Mononuclear cell (primary cell): ENCODE measurements at regions not wholly inside any gene's neighbourhood (a gene's known extent, or its start where the extent isn't known, plus 50 kb on each side); places are given as distances from the start of the nearest gene placed in this dataset.

Experiments
- H3K27me3 ChIP-seq: 2 replicates; pipeline ENCODE4 v1.6.0; 2011; ENCODE audit warnings: low read length, control low read depth; ENCODE audit not compliant: insufficient read depth
- H3K4me1 ChIP-seq: 2 replicates; pipeline ENCODE4 v1.5.1; 2011; ENCODE audit warnings: mild to moderate bottlenecking, low read length, control low read depth; ENCODE audit not compliant: insufficient read depth
- H3K4me3 ChIP-seq: 2 replicates; pipeline ENCODE4 v1.5.1; 2011; ENCODE audit warnings: mild to moderate bottlenecking, low read length, moderate library complexity
- H3K9me3 ChIP-seq: 2 replicates; pipeline ENCODE4 v1.5.1; 2011; ENCODE audit warnings: low read depth, mild to moderate bottlenecking, control low read depth, low read length

DNA sequence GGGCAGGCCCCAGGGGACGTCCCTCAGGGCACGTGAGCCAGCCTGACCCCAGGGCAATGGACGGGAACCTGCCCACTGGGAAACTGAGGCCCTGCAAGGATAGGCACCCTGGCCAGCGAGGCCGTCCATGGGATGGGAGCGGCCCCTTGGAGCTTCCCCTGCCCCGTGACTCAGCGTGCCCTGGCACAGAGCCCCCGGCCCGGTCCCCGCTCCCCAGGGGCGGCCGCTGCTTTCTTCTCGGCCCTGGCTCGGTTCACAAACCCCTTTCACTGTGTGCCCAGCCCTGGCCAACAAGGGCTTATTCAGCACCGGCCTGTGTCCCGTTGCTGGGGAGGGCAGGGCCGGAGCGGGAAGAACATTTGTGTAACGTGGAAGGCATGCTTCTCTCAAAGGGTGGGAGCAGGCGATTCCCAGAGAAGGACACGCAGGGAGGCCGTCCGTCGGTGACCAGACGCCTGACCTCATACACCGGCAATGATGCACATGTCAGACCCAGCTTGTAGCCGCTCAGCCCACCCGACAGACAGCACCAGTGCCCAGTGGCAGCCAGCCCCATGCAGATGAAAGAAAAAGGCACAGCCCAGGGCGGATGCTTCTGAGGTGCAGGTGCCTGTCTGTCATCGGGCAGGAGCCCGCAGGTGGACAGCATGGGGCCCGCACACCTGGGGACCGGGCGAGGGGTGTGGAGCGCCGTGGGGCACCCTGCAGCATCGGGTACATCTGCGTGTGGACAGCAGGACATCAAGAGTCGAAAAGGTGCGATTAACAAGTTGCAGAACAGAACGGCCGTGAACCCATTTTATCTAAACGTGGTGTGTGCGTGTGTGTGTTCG lies 94.5 kb downstream of the PDGFA start:
- Histone ChIP-seq H3K27me3 (no peaks in the 10 kb centered on the region), H3K4me1 (no peaks in the 10 kb centered on the region), H3K9me3 (no peaks in the 10 kb centered on the region), H3K4me3 (no peak overlapping the region)

DNA sequence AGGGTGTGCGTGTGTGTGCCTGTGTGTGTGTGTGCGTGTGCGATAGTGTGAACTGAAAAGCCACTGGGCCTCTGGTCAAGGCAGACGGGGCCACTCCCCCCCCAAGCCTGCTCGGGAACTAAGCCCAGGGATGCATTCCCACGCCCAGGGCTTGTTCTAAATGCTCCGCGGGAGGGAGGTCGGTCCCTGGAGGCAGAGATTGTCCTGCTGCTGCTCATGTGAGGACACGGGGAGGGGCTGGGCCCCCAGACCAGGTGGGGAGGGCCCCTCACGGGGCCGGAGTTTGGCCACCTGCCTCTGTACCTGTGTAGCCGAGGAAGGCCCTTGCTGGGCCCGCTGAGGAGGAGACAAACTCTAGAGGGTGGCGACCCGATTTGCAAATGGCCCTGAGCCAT lies 93.9 kb downstream of the PDGFA start:
- H3K9me3 ChIP-seq = no peaks in the 10 kb centered on the region
- no peaks in the 10 kb centered on the region for H3K27me3 ChIP-seq
- H3K4me3 ChIP-seq = no peak overlapping the region
- H3K4me1 ChIP-seq = no peaks in the 10 kb centered on the region

DNA sequence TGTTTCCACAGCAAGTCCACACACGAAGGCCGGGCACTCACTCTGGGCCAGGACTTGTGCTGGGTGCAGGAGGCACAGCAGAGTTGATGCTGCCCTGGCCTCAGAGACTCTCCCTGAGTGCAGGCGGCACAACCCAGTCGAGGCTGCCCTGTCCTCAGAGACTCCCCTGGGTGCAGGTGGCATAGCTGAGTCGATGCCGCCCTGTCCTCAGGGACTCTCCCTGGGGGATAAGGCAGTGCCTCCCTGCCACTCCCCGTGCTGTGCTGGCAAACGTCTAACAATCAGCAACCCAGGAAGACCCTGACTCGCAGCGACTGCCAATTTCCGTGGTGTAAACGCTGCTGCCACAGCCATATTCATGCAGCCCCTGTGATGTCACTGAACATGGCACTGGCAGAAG lies 93.1 kb downstream of the PDGFA start:
- Histone ChIP-seq H3K27me3 (no peaks in the 10 kb centered on the region), H3K4me3 (no peak overlapping the region), H3K9me3 (no peaks in the 10 kb centered on the region), H3K4me1 (no peaks in the 10 kb centered on the region)

DNA sequence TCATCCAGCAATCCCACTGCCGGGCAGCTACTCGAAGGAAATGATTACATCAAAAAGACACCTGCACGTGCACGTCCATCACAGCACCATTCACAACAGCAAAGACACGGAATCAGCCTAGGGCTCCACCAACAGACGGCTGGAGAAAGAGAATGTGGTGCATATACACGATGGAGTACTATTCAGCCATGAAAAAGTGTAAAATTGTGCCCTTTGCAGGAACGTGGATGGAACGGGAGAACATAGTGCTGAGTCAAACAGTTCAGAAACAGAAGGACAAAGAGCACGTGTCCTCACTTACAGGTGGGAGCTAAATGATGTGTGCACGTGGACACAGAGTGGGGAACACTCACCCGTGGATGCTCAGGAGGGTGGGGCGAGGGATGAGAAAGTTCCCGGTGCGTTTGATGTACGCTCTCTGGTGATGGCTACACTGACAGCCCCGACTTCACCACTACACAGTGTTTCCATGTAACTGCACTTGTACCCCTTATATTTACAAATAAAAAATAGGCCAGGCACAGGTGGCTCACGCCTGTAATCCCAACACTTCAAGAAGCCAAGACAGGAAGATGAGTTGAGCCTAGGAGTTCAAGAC lies 92.0 kb downstream of the PDGFA start:
- H3K9me3 ChIP-seq = no peaks in the 10 kb centered on the region
- no peaks in the 10 kb centered on the region for H3K27me3 ChIP-seq
- no peak overlapping the region for H3K4me3 ChIP-seq
- H3K4me1 ChIP-seq = no peaks in the 10 kb centered on the region

DNA sequence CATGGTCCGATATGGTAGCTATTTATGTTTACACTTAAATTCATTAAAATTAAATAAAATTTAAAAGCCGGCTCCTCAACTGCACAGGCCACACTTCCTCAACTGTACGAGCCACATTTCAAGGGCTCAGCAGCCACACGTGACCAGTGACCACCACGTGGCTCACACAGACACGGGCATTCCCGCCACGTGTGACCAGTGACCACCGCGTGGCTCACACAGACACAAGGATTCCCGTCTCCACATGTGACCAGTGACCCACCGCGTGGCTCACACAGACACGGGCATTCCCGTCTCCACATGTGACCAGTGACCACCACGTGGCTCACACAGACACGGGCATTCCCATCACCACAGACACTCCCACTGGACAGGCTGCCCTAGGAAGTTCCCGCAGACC lies 91.3 kb downstream of the PDGFA start:
- no peak overlapping the region for H3K4me3 ChIP-seq
- no peaks in the 10 kb centered on the region for H3K9me3 ChIP-seq
- H3K4me1 ChIP-seq = no peaks in the 10 kb centered on the region
- H3K27me3 ChIP-seq = no peaks in the 10 kb centered on the region

DNA sequence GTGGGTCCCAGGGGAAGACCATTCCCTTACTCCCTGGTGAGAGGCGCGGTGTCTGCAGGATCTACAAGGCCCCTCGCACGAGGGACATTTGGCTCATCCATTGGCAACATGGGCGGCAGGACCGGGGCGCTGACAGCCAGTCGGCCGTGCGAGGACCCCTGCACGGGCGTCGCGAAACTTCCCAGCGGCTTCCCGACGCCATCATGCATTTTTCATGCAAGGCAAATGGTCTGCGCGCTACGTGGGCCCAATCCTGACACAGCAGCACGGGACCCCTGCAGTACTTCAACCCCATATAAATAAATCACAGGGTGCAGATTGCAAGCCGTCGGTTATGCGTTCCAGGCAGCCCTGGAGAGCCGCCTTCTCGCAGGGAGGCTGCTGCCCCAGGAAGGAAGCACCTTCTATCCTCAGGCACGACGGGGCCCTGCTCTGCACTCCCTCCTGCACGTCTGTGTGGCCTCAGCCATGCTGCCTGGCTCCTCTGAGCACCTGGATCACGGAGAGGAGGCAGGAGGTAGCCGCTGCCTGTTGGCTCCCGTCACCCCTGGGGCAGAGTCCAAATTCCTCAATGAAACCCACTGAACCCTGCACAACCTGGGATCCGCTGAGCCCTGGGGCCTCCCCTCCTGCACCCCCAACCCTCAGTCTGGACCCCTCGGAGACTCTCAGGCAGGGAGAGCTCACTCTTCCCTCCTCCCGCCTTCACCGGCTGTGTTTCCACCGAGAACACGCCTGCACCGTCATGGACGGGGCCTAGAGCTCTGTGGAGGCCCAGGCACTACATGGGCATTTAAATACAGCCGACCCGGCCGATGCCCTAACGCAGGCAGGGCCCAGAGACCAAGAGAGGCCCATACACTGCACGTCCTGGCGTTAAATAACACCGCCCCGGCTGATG lies 90.5 kb downstream of the PDGFA start:
- no peaks in the 10 kb centered on the region for H3K9me3 ChIP-seq
- no peaks in the 10 kb centered on the region for H3K27me3 ChIP-seq
- H3K4me3 ChIP-seq = no peak overlapping the region
- H3K4me1 ChIP-seq = no peaks in the 10 kb centered on the region

DNA sequence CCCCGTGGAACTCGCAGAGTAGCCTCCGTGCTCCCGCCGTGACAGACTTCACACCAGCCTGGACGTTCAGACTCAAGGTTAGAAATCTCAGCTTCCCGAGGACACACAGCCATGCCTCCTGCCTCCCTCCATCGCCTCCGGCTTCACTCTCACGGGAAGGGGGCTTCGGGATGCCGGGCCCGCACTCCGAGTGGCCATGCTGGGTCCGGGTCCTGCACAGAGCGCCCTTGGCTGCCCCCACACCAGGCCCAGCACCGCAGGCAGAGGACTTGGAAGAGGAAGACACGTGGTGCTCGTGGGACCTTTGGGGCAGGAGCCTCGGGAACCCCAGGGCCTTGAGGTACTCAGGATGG lies 89.8 kb downstream of the PDGFA start:
- H3K4me3 ChIP-seq = no peak overlapping the region

DNA sequence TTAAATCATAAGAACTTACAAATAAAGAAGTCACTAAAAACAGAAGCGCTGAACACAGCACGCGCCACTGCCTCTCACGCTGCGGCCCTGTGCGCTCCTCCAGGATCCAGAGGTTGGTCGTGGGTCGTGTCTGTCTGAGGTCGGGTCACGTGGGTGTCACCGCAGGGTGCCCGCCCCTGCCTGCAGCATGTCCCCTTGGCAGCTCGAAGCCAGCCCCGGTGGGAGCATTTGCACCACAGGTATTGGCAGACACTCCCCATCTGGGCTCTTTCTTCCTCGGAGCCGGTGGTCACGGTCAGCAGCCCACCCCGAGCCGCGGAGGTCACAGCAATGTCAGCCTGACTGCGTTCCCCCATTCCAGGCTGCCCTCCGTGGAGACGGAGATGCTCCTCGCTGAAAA lies 88.6 kb downstream of the PDGFA start:
- no peaks in the 10 kb centered on the region for H3K4me1 ChIP-seq
- H3K4me3 ChIP-seq = no peak overlapping the region
- H3K9me3 ChIP-seq = no peaks in the 10 kb centered on the region
- H3K27me3 ChIP-seq = no peaks in the 10 kb centered on the region

More for the DNA sequence above, 89.8 kb downstream of the PDGFA start:
- no peaks in the 10 kb centered on the region for H3K27me3 ChIP-seq
- H3K9me3 ChIP-seq = no peaks in the 10 kb centered on the region
- no peaks in the 10 kb centered on the region for H3K4me1 ChIP-seq

DNA sequence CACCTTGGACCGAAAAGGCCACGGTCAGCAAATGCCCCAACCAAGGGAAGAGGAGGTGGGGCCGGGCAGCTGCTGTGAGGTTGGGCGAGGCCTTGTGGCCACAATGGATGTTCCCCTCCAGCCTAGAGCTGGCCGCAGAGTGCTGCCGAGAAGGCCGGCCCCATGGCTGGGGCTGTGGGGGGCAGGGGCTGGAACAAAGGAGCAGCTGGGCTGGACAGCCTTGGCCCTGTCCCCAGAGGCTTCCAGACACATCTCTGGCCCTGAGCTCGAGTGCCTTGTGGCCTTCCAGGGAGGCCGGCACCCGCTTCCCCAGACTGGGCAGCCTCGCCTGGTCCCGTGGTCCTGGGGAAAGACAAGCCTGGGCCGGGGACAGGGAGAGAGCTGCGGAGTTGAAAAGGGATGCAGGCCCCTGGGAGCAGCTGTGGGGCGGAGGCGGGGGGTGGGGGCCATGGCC lies 88.0 kb downstream of the PDGFA start:
- Histone ChIP-seq H3K9me3 (no peaks in the 10 kb centered on the region), H3K4me3 (no peak overlapping the region), H3K27me3 (no peaks in the 10 kb centered on the region), H3K4me1 (no peaks in the 10 kb centered on the region)

DNA sequence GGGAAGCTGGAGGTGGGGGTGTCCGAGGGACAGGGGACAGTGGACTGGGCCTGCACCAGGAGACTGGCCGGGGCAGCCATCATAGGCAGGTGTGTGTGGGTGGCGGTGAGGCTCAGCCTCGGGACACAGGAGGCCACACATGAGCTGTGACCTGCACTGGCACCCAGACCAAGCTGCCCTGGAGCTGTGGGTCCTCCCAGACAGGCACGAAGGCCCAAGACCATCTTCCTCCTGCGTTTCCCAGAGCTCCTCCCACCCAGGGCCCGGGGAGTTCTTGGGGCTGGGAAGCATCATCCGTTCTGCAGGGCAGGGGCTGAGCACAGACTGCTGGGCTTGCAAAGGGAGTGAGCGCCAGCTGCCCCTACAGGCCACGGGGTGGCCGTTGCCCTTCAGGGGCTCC lies 87.4 kb downstream of the PDGFA start:
- H3K9me3 ChIP-seq = no peaks in the 10 kb centered on the region
- no peaks in the 10 kb centered on the region for H3K4me1 ChIP-seq
- H3K4me3 ChIP-seq = no peak overlapping the region
- no peaks in the 10 kb centered on the region for H3K27me3 ChIP-seq

DNA sequence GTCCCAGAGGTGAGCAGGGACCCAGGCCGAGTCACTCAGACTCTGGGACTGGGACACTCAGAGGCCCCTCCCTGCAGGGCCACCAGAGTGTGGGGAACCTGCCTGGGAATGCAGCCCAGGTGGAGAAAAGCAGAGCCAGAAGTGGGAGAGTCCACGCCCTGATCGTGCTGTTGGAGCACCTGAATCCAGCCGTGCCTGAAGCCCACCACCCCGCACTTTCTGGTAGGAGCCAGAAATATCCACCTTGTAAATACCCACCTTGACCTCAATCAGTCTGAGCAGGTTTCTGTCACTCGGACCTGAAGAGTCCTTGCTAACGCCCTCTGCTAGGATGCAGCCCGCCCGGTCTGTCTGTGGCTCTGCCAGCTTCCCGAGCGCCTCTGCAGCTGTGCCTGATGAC lies 86.7 kb downstream of the PDGFA start:
- Histone ChIP-seq H3K4me1 (no peaks in the 10 kb centered on the region), H3K4me3 (no peak overlapping the region), H3K9me3 (no peaks in the 10 kb centered on the region)

DNA sequence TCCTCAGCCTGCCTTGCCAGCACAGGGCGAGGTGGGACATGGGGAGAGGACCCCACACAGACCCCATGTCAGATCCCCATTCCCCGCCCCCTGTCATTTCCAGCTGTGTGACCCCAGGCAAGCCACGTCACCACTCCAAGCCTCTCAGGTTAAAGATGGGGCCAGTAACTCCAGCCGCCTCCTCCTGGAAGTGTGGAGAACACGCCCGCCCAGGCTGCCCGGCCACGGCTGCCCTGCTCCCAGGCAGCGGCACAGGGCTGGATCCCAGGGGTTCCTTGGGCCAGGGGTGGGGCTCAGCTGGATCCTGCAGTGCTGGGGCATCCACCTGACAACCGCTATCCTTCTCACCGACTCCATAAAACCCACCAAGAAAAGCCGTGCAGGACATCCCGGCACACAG lies 86.1 kb downstream of the PDGFA start:
- Histone ChIP-seq H3K27me3 (no peaks in the 10 kb centered on the region), H3K4me3 (no peak overlapping the region), H3K9me3 (no peaks in the 10 kb centered on the region), H3K4me1 (no peaks in the 10 kb centered on the region)

More for the DNA sequence above, 86.7 kb downstream of the PDGFA start:
- H3K27me3 ChIP-seq = no peaks in the 10 kb centered on the region

DNA sequence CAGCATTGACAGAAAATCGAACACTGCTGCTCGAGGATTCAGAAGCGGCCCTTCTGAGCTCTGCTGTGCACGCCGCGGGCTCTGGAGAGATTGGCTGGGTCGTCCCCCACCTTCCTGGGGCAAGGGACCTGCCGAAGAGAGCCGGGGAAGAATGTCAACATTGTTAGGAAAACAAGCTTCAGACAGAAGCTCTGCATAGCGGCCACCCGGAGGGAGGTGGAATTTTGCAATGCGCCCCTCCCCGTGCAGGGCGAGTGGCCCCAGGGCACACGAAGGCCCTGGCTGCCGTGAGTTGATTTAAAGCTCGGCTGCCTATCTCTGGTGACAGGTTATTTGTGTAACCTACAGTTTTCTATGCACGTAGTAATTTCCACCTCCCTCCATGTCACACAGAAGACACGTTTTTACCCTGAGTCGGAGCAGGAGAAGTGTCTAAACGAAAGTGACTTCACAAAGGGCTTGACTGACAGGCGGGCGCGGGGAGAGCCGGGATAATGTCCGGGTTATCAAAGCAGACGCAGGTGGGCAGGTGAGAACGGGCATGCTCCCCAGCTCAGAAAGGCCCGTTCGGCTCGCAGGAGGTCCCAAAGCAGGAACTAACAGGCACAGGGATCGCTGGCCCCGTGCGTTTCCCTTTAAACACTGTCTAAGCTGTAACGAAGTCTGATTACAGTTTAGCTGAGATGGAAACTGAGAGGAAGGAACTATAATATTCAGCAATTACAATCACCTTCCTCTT lies 84.6 kb downstream of the PDGFA start:
- Histone ChIP-seq H3K27me3 (no peaks in the 10 kb centered on the region), H3K4me3 (no peak overlapping the region), H3K9me3 (no peaks in the 10 kb centered on the region), H3K4me1 (no peaks in the 10 kb centered on the region)

DNA sequence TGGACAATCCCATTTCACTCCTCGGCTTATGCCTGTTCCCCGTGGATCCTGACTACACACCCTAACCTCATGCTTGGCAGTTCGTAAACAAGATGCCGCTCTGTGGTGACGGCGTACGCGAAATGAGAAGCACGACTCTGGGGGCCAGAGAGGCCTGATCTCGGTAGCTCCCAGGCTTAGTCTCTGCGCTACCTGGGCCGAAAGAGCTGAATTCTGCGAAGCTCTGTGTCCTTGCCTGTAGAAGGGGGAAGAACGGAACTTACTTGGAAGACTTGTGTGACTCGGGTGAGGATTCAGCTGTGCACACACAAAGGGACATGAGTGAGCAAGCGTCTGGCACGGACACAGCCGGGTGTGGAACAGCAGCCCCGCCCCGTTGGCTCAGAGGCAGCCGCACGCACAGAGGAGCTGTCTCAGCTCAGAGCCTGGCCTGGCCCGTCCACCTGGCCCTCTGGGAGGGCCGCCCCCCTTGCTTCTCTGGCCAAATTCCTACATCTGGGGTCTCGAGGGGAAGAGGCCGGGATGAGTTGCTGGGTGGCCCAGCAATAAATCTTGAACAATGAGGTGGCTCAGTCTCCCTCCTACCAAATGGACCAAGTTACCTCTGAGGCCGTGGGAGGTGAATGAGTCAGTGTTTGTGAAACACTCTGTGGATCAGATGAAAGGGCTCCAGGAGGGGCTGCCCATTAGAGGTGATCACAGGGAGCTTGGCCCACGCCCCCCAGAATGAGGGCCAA lies 83.8 kb downstream of the PDGFA start:
- Histone ChIP-seq H3K4me3 (no peak overlapping the region), H3K27me3 (no peaks in the 10 kb centered on the region)

More for the DNA sequence above, 83.8 kb downstream of the PDGFA start:
- H3K9me3 ChIP-seq = no peaks in the 10 kb centered on the region
- no peaks in the 10 kb centered on the region for H3K4me1 ChIP-seq
